B cell (primary cell): ENCODE measurements at regions not wholly inside any gene's neighbourhood (a gene's known extent, or its start where the extent isn't known, plus 50 kb on each side); places are given as distances from the start of the nearest gene placed in this dataset.

Experiments used
- EZH2 ChIP-seq: IDR thresholded peaks from 2 replicates; pipeline ENCODE4 v1.6.1; 2012; ENCODE audit warnings: borderline replicate concordance, low read depth, mild to moderate bottlenecking, moderate library complexity, low read length; ENCODE audit not compliant: insufficient read depth, poor library complexity, severe bottlenecking
- TF ChIP-seq, protein P1 (sequence below): fragments of 200-600 bp; IDR thresholded peaks from one replicate; pipeline ENCODE4 v1.8.0; 2022; ENCODE audit warnings: antibody characterized with exemption, mild to moderate bottlenecking

- TF ChIP-seq, protein P1, sequence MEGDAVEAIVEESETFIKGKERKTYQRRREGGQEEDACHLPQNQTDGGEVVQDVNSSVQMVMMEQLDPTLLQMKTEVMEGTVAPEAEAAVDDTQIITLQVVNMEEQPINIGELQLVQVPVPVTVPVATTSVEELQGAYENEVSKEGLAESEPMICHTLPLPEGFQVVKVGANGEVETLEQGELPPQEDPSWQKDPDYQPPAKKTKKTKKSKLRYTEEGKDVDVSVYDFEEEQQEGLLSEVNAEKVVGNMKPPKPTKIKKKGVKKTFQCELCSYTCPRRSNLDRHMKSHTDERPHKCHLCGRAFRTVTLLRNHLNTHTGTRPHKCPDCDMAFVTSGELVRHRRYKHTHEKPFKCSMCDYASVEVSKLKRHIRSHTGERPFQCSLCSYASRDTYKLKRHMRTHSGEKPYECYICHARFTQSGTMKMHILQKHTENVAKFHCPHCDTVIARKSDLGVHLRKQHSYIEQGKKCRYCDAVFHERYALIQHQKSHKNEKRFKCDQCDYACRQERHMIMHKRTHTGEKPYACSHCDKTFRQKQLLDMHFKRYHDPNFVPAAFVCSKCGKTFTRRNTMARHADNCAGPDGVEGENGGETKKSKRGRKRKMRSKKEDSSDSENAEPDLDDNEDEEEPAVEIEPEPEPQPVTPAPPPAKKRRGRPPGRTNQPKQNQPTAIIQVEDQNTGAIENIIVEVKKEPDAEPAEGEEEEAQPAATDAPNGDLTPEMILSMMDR, result no peak
- TF ChIP-seq EZH2, result no peak
Observed at GRCh38 chr17:79350533-79350932, 260.3 kb downstream of the RBFOX3 start.
